Stimulated activated CD4-positive, alpha-beta T cell treated with anti-CD3 and anti-CD28 coated beads, Interleukin-1b, Interleukin-23, amount 100 ng/mL, for 48 hours (primary cell): ENCODE measurements at regions not wholly inside any gene's neighbourhood (a gene's known extent, or its start where the extent isn't known, plus 50 kb on each side); places are given as distances from the start of the nearest gene placed in this dataset.

Experiments
- DNase-seq: peaks from one replicate; pipeline ENCODE4 v3.0.0-alpha.2; 2020

DNA sequence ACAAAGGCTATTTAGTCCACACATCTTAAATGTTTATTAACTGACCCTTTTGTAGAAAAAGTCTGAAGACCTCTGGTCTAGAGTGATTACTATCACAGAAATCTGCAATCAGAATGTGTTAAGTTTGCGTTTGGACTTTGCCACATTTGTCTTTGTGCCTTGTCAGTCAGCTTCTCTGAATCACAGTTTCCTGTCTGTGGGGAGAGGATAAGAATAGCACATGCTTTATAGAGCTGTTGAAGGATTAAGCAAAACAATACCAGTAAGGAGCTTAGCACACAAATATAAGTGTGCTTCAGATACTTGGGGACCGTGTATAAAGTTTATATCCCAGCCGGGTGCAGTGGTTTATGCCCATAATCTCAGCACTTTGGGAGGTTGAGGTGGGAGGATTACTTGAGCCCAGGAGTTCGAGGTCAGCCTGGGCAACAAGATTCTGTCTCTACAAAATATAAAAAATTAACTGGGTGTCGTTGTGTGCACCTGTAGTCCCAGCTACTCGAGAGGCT lies 63.0 kb upstream of the BTG1 start:
- no peak for DNase-seq

DNA sequence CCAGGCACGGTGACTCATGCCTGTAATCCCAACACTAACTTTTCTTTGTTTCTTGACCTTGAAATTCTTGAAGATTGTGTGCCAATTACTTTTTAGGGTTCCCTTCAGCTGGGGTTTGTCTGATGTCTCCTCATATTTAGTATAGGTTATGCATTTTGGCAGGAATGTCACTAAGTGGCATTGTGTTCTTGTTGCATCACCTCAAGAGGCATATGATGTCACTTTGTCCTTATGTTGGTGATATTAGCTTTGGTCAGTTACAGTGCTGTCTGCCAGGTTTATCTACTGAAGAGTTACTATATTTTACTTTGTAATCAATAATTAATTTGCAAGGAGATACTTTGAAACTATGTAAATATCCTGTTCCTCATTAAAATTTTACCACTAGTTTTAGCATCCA lies 61.0 kb upstream of the BTG1 start:
- no peak for DNase-seq

- no peak for DNase-seq
Observed at GRCh38 chr12:92206011-92206410, 60.4 kb upstream of the BTG1 start.

GRCh38 chr12:92199819-92200576 lies 54.4 kb upstream of the BTG1 start:
- no peak for DNase-seq

- DNase-seq = no peak
Observed at GRCh38 chr12:92197815-92198214, 52.2 kb upstream of the BTG1 start.

DNA sequence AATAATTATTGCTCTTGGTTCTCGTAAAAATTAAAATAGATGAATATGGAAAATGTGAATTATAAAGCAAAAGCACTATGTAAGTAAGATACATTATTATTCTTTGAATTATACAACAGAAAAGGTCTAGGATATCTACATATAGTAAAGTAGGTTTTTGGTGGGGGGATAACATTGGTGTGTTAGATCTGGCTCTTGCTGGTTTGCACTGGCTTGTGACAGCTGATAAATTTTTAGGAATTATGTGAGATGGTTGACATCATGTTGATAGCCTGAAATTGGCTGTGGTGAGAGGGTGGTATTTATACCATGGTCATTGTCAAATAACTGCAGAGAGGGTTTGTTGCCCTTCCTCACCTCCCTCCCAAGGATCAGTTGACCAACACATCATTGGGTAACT lies 50.7 kb upstream of the BTG1 start:
- no peak for DNase-seq
